B cell (primary cell): ENCODE measurements at regions not wholly inside any gene's neighbourhood (a gene's known extent, or its start where the extent isn't known, plus 50 kb on each side); places are given as distances from the start of the nearest gene placed in this dataset.

Experiments
- ATAC-seq: fragments of 200-7000 bp; cut with Tn5 transposase; one replicate; pipeline ENCODE4 v1.10.0; 2021; ENCODE audit warnings: low read depth, mild to moderate bottlenecking, moderate number of reproducible peaks, moderate library complexity
- CTCF ChIA-PET: fragments of 350-600 bp; sonication (Branson Sonifier 250); formaldehyde crosslinking; loops from one replicate; lab custom pipeline; 2021; ENCODE audit warnings: antibody characterized with exemption, inconsistent platforms; lab: Charles Lee
- POLR2A ChIA-PET: fragments of 350-600 bp; sonication (Branson Sonifier 250); formaldehyde crosslinking; loops from one replicate; lab custom pipeline; 2021; ENCODE audit warnings: antibody characterized with exemption; lab: Charles Lee
- DNase-seq: peaks from one replicate; pipeline ENCODE4 v3.0.0; 2013
- H2AFZ ChIP-seq: 2 replicates; pipeline ENCODE4 v1.6.1; 2012; ENCODE audit warnings: mild to moderate bottlenecking, low read depth, low read length; ENCODE audit not compliant: insufficient read depth, poor library complexity, severe bottlenecking
- H3K27ac ChIP-seq, 2 donors: 1 replicate in 1 of 2; 2 replicates in 1 of 2; pipeline ENCODE4 v1.5.1; 2012 to 2013; ENCODE audit warnings: low read length in 2 of 2, mild to moderate bottlenecking in 2 of 2, moderate library complexity in 1 of 2
- H3K27me3 ChIP-seq, 4 experiments: fragments of 200-600 bp in 1 of 4; sonication (generic) in 1 of 4; replicated peaks in 1 of 4; 1 replicate in 2 of 4; 2 replicates in 2 of 4; pipeline versions ENCODE4 v1.6.1 to v1.7.0; 2013 to 2016; ENCODE audit warnings: low read length in 3 of 4, mild to moderate bottlenecking in 2 of 4, mixed read lengths in 1 of 4, moderate library complexity in 1 of 4; ENCODE audit not compliant: insufficient read depth in 4 of 4, control insufficient read depth in 3 of 4; ENCODE audit errors: control extremely low read depth in 1 of 4
- H3K36me3 ChIP-seq, 2 experiments: replicated peaks in 1 of 2; 1 replicate in 1 of 2; 2 replicates in 1 of 2; pipeline versions ENCODE4 v1.6.1 to v1.7.1; 2013; ENCODE audit warnings: low read length in 1 of 2; ENCODE audit not compliant: insufficient read depth in 2 of 2, control insufficient read depth in 1 of 2; ENCODE audit errors: control extremely low read depth in 1 of 2, extremely low read depth in 1 of 2
- H3K4me1 ChIP-seq, 2 donors: fragments of 200-600 bp in 1 of 2; sonication (generic) in 1 of 2; 1 replicate in 1 of 2; 2 replicates in 1 of 2; pipeline versions ENCODE4 v1.5.1 to v1.6.1; 2013 to 2017; ENCODE audit warnings: low read length in 2 of 2; ENCODE audit not compliant: control insufficient read depth in 2 of 2, insufficient read depth in 2 of 2
- H3K4me2 ChIP-seq: replicated peaks from 2 replicates; pipeline ENCODE3; 2012; ENCODE audit warnings: mild to moderate bottlenecking, low read depth, low read length; ENCODE audit not compliant: poor library complexity, severe bottlenecking
- H3K4me3 ChIP-seq, 5 experiments: fragments of 200-600 bp in 1 of 5; sonication (generic) in 1 of 5; 1 replicate in 3 of 5; 2 replicates in 2 of 5; pipeline versions ENCODE4 v1.5.1 to v1.7.0; 2011 to 2016; ENCODE audit warnings: low read length in 4 of 5, mild to moderate bottlenecking in 4 of 5, low read depth in 2 of 5, control low read depth in 1 of 5, moderate library complexity in 1 of 5; ENCODE audit not compliant: insufficient read depth in 1 of 5; ENCODE audit errors: control extremely low read depth in 1 of 5, extremely low read depth in 1 of 5
- H3K79me2 ChIP-seq: fragments of 200-600 bp; sonication (generic); one replicate; pipeline ENCODE4 v1.6.0; 2016; ENCODE audit warnings: low read length; ENCODE audit not compliant: control insufficient read depth, insufficient read depth
- H3K9ac ChIP-seq: fragments of 200-600 bp; sonication (generic); 2 replicates; pipeline ENCODE4 v1.6.1; 2017; ENCODE audit warnings: mild to moderate bottlenecking, low read length, moderate library complexity
- H3K9me3 ChIP-seq, 3 donors: one replicate each; pipeline versions ENCODE4 v1.6.1 to v1.7.1; 2013; ENCODE audit warnings: low read length in 2 of 3; ENCODE audit not compliant: control insufficient read depth in 2 of 3, insufficient read depth in 1 of 3; ENCODE audit errors: control extremely low read depth in 1 of 3
- H4K20me1 ChIP-seq: 2 replicates; pipeline ENCODE4 v1.6.0; 2012; ENCODE audit warnings: mild to moderate bottlenecking, low read length; ENCODE audit not compliant: insufficient read depth, control insufficient read depth, poor library complexity, severe bottlenecking
- H3K27ac Mint-ChIP-seq: one replicate; pipeline ENCODE4 v1.8.0; 2021; ENCODE audit warnings: mixed read lengths
- H3K27me3 Mint-ChIP-seq: one replicate; pipeline ENCODE4 v1.8.0; 2021; ENCODE audit warnings: mixed read lengths
- H3K4me1 Mint-ChIP-seq: one replicate; pipeline ENCODE4 v1.8.0; 2021; ENCODE audit warnings: mixed read lengths
- H3K4me3 Mint-ChIP-seq: one replicate; pipeline ENCODE4 v1.8.0; 2021; ENCODE audit warnings: mixed read lengths
- H3K9me3 Mint-ChIP-seq: one replicate; pipeline ENCODE4 v1.8.0; 2022; ENCODE audit warnings: mixed read lengths; ENCODE audit not compliant: insufficient read depth
- CTCF ChIP-seq: fragments of 200-600 bp; IDR thresholded peaks from one replicate; pipeline ENCODE4 v1.8.0; 2022; ENCODE audit warnings: antibody characterized with exemption, mild to moderate bottlenecking
- EZH2 ChIP-seq: IDR thresholded peaks from 2 replicates; pipeline ENCODE4 v1.6.1; 2012; ENCODE audit warnings: borderline replicate concordance, low read depth, mild to moderate bottlenecking, moderate library complexity, low read length; ENCODE audit not compliant: insufficient read depth, poor library complexity, severe bottlenecking
- whole genome bisulfite sequencing: methylation state at CpG from one replicate; pipeline ENCODE4 v1.1.5; 2013; ENCODE audit warnings: missing lambda C conversion rate; ENCODE audit not compliant: insufficient coverage; 5-methylcytosine and 5-hydroxymethylcytosine counted together
- intact Hi-C: fragments of 100-400 bp; cut with micrococcal nuclease; formaldehyde crosslinking; loops from one replicate; pipeline ENCODE4 v1.10.0; 2022

DNA sequence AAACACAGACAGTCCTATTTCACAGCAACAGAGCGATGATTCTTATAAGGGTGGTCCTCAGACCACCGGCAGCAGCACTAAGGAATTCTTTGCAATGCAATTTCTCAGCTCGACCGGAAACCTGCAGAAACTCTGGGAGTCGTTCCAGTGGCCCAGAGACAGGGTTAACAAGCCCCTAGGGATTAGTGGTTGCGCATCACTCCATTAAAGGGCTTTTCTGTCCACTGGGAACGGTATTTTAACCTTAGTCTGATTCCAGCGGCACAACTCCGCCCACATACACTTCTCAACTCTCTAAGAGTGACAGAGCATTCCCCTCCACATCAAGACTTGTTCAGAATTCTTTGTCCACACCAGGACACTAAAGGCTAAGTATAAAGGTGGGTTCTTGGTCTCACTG lies 341.5 kb downstream of the TFAP2A start:
- Mint-ChIP-seq H3K4me3 (no peak overlapping the region), H3K27me3 (no peaks in the 10 kb centered on the region), H3K4me1 (no peaks in the 10 kb centered on the region), H3K27ac (no peak overlapping the region), H3K9me3 (peaks cover 4% of the 10 kb centered on the region)
- peaks cover 0 to 9% (median 0%) of the 10 kb centered on the region in 3 donors for H3K9me3 ChIP-seq
- no peaks in the 10 kb centered on the region for H3K79me2 ChIP-seq
- no peak overlapping the region for H3K9ac ChIP-seq
- no peak overlapping the region for H3K27ac ChIP-seq
- no peaks in the 10 kb centered on the region for H4K20me1 ChIP-seq
- WGBS = 85% methylated on average over 6 of the region's 9 CpGs
- H3K4me3 ChIP-seq = no peak overlapping the region
- DNase-seq (no peak), ATAC-seq (no peak)
- TF ChIP-seq CTCF = no peak
- TF ChIP-seq EZH2 = no peak
- no peaks in the 10 kb centered on the region for H3K27me3 ChIP-seq
- POLR2A ChIA-PET = no interaction called here
- H2AFZ ChIP-seq = no peak overlapping the region
- H3K4me2 ChIP-seq = no peak overlapping the region
- intact Hi-C loops = no loop called here
- no peaks in the 10 kb centered on the region for H3K4me1 ChIP-seq
- H3K36me3 ChIP-seq = no peaks in the 10 kb centered on the region
- CTCF ChIA-PET = no interaction called here

DNA sequence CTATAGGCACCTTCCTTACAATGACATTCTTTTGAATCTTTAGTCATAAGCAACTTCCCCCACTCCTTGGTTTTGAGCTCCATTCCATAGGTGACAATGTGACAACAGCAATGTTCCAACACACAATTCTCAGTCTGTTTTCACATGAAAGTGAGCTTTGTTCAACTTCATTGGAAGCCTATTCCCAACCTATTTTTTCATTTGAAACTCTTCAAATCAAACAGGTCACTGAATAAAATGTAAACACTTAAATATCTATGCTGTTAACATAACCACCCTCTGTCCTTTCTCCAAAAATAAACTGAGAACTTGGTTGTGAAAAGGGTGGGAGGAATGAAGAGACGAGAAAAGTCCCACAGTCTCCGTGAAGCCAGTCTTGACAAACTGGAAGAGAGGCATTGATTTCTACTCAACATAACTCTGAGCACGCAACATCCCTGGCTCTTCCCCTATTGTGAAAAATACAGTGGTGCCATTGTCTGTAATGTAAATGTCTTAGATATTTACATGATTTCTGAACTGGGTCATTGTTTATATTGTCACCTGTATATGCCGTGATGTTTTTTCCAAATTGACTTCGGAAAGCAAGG lies 343.1 kb downstream of the TFAP2A start:
- Histone ChIP-seq H3K36me3 (no peaks in the 10 kb centered on the region), H4K20me1 (no peaks in the 10 kb centered on the region), H3K4me3 (no peak overlapping the region), H3K4me2 (no peak overlapping the region), H2AFZ (no peak overlapping the region), H3K4me1 (no peaks in the 10 kb centered on the region), H3K27me3 (no peaks in the 10 kb centered on the region), H3K9me3 (peaks cover 0 to 7% (median 0%) of the 10 kb centered on the region in 3 donors), H3K27ac (no peak overlapping the region), H3K9ac (no peak overlapping the region), H3K79me2 (no peaks in the 10 kb centered on the region)
- H3K4me1 Mint-ChIP-seq = no peaks in the 10 kb centered on the region
- intact Hi-C loops = no loop called here
- H3K27ac Mint-ChIP-seq = no peak overlapping the region
- ATAC-seq (no peak), DNase-seq (no peak)
- H3K4me3 Mint-ChIP-seq = no peak overlapping the region
- POLR2A ChIA-PET = no interaction called here
- H3K27me3 Mint-ChIP-seq = no peaks in the 10 kb centered on the region
- CTCF ChIA-PET = no interaction called here
- WGBS = 100% methylated on average over 1 of the region's 5 CpGs
- TF ChIP-seq CTCF (no peak), EZH2 (no peak)
- peaks cover 4% of the 10 kb centered on the region for H3K9me3 Mint-ChIP-seq
